ENCODE measurements at regions not wholly inside any gene's neighbourhood (a gene's known extent, or its start where the extent isn't known, plus 50 kb on each side); places are given as distances from the start of the nearest gene placed in this dataset.

DNA sequence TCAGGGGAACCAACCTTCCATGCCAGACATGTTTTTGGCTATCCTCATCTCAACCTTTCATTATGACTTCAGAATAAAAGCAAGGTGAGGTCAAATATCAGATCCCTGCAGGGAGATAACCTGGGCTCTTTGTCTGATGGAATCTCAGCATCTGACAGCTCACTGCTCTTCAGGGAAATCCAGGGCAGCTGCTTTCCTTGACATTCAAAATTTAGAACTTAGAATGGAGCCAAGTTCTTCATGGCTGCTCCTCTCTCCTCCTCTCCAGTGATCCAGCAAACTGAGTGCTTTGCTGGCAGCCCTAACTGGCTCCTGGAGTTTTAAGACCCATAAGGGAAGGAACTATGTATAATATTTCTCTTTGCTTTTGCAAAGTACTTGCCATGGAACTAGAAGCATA lies 716.3 kb downstream of the TSN start:
- TF ChIP-seq, protein P1, sequence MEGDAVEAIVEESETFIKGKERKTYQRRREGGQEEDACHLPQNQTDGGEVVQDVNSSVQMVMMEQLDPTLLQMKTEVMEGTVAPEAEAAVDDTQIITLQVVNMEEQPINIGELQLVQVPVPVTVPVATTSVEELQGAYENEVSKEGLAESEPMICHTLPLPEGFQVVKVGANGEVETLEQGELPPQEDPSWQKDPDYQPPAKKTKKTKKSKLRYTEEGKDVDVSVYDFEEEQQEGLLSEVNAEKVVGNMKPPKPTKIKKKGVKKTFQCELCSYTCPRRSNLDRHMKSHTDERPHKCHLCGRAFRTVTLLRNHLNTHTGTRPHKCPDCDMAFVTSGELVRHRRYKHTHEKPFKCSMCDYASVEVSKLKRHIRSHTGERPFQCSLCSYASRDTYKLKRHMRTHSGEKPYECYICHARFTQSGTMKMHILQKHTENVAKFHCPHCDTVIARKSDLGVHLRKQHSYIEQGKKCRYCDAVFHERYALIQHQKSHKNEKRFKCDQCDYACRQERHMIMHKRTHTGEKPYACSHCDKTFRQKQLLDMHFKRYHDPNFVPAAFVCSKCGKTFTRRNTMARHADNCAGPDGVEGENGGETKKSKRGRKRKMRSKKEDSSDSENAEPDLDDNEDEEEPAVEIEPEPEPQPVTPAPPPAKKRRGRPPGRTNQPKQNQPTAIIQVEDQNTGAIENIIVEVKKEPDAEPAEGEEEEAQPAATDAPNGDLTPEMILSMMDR (IDR thresholded peaks at IDR 0.05): no peak
- Histone ChIP-seq H3K9me3 (no peaks in the 10 kb centered on the region), H3K27me3 (no peaks in the 10 kb centered on the region), H3K4me3 (no peak overlapping the region), H3K4me1 (no peaks in the 10 kb centered on the region), H3K27ac (no peak overlapping the region), H3K36me3 (no peaks in the 10 kb centered on the region)
- DNase-seq: no peak
- intact Hi-C loops (cut with DNase I; ENCODE audit: low total_unique reads): no loop called here

DNA sequence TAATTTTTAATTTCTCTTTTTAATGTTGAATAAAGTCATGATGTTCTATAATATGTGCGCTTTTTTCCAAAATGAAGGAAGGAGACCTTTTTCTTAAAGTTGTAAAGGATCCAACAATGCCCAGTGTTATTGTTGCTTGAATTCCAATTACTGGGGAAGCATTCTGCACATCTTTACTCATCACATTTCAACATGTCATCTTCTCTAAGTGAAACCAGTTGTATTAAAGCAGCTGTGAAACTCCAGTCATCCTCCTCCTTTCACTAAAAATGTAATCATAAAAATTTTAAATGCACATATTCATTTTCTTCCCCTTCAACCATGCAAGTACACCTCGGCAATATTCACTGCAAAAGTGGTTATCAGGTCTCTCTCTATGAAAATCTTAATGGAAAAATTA lies 722.7 kb downstream of the TSN start:
- DNase-seq: no peak
- no peaks in the 10 kb centered on the region for H3K27me3 ChIP-seq
- TF ChIP-seq, protein P1 (IDR thresholded peaks at IDR 0.05): no peak
- H3K9me3 ChIP-seq: no peaks in the 10 kb centered on the region
- intact Hi-C loops (cut with DNase I; ENCODE audit: low total_unique reads): no loop called here
- H3K27ac ChIP-seq: no peak overlapping the region
- no peaks in the 10 kb centered on the region for H3K4me1 ChIP-seq
- no peaks in the 10 kb centered on the region for H3K36me3 ChIP-seq
- H3K4me3 ChIP-seq: no peak overlapping the region

DNA sequence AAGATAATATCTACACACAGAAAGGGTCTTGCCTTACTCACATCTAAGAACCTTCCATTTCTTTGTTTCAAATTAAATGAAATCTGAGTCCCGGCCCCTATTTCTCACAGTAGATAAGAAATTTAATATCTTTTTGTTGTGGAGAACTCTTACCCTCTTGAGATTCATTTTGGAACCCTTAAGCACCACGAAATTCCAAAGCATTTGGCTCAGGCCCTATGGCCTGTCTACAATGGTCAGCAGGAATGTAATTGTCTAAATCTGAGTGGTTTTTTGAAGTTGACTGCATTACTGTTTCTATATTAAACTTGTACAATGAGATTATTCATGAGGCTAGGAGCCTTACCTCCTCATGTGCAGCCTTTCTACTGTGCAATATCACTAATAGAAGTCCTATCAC lies 723.3 kb downstream of the TSN start:
- Histone ChIP-seq H3K9me3 (no peaks in the 10 kb centered on the region), H3K4me3 (no peak overlapping the region), H3K4me1 (no peaks in the 10 kb centered on the region), H3K36me3 (no peaks in the 10 kb centered on the region), H3K27me3 (no peaks in the 10 kb centered on the region), H3K27ac (no peak overlapping the region)
- intact Hi-C loops (cut with DNase I; ENCODE audit: low total_unique reads): no loop called here
- DNase-seq: no peak
- TF ChIP-seq, protein P1 (IDR thresholded peaks at IDR 0.05): no peak

DNA sequence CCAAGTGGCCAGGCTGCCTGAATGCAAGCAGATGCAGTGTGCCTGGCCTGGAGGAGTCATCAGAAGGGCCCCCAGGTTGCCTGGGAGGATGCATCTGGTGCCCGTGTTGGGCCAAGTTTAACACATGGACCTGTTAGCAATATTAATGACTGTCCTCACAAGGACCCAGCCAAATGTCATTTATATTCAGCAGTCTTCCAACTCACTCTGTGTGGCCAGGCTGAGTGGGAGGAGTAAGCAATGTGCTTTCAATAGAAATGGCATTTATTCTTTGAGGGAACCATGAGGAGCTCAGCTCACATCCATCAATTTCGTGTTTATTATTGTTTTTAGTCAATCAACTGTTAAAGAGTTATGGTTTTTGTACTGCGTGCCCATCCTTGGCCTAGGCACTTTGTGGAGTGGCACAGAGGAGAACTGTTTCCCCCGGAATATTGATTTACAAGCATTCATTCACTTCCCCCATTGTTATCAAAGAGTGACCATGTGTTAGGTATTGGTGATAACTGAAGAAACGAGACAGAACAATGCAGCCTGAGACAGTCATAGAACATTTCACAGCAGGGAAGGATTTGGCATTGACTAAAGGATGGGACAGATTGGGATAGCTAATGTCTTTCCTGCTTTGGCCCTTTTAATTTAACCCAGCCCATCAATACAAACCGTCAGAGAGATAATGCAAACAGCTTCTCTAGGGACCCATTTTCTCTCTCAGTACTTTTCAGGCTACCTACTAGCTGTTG lies 725.2 kb downstream of the TSN start:
- Histone ChIP-seq H3K27ac (no peak overlapping the region), H3K9me3 (no peaks in the 10 kb centered on the region), H3K27me3 (no peaks in the 10 kb centered on the region), H3K4me3 (no peak overlapping the region), H3K4me1 (no peaks in the 10 kb centered on the region), H3K36me3 (no peaks in the 10 kb centered on the region)
- TF ChIP-seq, protein P1 (IDR thresholded peaks at IDR 0.05): no peak
- no peak for DNase-seq
- intact Hi-C loops (cut with DNase I; ENCODE audit: low total_unique reads): no loop called here

DNA sequence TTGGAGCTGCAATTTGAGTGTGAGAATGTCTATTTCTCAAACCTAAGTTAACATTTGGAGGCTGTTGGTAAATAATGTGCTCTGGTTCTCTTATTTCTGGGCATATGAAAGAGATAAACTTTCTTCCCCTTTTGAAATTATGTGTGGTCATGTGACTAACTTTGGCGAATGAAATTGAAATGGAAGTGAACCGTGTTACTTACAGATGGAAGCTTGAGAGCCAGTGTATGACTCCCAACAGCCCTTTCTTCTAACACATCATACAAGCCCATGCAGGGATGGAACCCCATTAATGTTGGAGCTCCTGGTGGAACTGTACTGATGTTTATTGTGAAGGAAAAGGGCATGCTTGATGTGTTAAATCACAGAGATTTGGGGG lies 725.8 kb downstream of the TSN start:
- Histone ChIP-seq H3K27me3 (no peaks in the 10 kb centered on the region), H3K4me1 (no peaks in the 10 kb centered on the region)
- intact Hi-C loops (cut with DNase I; ENCODE audit: low total_unique reads): no loop called here

More for the DNA sequence above, 725.8 kb downstream of the TSN start:
- Histone ChIP-seq H3K27ac (no peak overlapping the region), H3K9me3 (no peaks in the 10 kb centered on the region), H3K4me3 (no peak overlapping the region), H3K36me3 (no peaks in the 10 kb centered on the region)
- DNase-seq: no peak
- TF ChIP-seq, protein P1 (IDR thresholded peaks at IDR 0.05): no peak
